ENCODE measurements at regions not wholly inside any gene's neighbourhood (a gene's known extent, or its start where the extent isn't known, plus 50 kb on each side); places are given as distances from the start of the nearest gene placed in this dataset.

DNA sequence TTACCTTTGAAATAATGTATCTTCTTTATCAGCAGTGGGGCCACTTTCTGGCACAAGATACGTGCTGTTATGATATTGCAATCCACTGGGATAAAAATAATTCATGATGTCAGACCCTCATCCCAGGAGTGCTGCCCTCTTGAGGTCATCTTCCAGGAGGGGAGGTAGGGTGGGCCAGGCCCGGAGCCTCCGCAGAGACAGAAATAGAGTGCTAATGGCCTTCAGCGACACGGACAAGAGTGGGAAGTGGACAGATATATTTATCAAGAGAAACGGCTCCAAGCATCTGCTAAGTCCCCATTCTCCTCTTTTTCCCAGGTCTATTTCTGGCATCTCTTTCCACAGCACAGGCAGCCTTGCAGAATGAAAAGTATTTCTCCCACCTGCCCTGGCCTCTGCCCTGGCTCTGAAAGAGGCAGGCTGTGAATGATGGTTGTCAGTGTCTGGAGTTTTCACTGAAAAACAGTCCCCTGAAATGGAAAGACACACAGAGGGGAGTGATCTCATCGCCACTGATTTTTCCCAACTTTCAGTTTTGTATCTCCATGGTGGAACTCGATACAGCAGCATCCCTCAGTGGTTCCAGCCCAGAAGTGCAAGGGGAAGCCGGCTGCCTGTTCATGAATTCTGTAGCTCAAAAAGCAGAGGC lies 251.7 kb upstream of the MYO3A start:
- no peak overlapping the region for H4K8ac ChIP-seq (ENCODE audit: low read depth, low read length)
- no peak overlapping the region for H3K27ac ChIP-seq (ENCODE audit: low read depth, low read length)
- H3K18ac ChIP-seq (ENCODE audit: low read length) = no peak overlapping the region
- no peak overlapping the region for H4K5ac ChIP-seq (ENCODE audit: low read length)
- no peak overlapping the region for H2AK5ac ChIP-seq (ENCODE audit: low read length)
- no peak overlapping the region for H2BK5ac ChIP-seq (ENCODE audit: low read length)
- no peak overlapping the region for H2BK120ac ChIP-seq (ENCODE audit: low read depth, low read length)
- H3K23ac ChIP-seq (ENCODE audit: low read length) = no peak overlapping the region
- no peak overlapping the region for H3K4ac ChIP-seq (ENCODE audit: low read depth, low read length)
- H3K36me3 ChIP-seq (ENCODE audit: control insufficient read depth, insufficient read depth, low read length) = no peaks in the 10 kb centered on the region
- H3K4me1 ChIP-seq (ENCODE audit: control insufficient read depth, low read depth, low read length) = no peaks in the 10 kb centered on the region
- H3K56ac ChIP-seq (ENCODE audit: low read length) = no peak overlapping the region
- peak; percentile 51 for DNase-seq
- H2BK15ac ChIP-seq (replicated peaks; ENCODE audit: low read depth) = no peak overlapping the region
- no peaks in the 10 kb centered on the region for H3K79me2 ChIP-seq (ENCODE audit: control insufficient read depth, insufficient read depth, low read length)
- no peaks in the 10 kb centered on the region for H3K79me1 ChIP-seq (ENCODE audit: low read length)
- no peaks in the 10 kb centered on the region for H3K27me3 ChIP-seq (ENCODE audit: insufficient read depth, low read length, poor library complexity)
- WGBS (ENCODE audit: extremely low coverage, insufficient coverage, low lambda C conversion rate) = no CpG with 5 or more reads among the region's 9 CpGs
- H3K9ac ChIP-seq (ENCODE audit: low read length) = no peak overlapping the region
- H3K4me3 ChIP-seq (ENCODE audit: low read length) = no peak overlapping the region
- H3K4me2 ChIP-seq (ENCODE audit: low read length) = no peak overlapping the region

DNA sequence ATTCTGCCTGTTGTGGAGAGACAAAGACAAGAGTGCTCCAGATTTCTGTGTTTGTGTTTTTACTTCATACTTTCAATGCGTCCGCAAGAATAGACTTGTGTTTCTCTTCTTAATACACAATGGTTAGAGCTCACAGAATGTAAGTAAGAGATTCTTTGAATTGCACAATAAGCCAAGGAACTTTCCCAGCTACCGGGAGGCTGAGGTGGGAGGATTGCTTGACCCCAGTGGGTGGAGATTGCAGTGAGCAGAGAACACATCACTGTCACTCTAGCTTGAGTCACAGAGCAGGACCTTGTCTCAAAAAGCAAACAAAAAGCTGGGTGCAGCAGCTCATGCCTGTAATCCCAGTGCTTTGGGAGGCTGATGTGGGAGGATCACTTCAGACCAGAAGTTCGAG lies 250.7 kb upstream of the MYO3A start:
- no CpG with 5 or more reads among the region's 4 CpGs for WGBS (ENCODE audit: extremely low coverage, insufficient coverage, low lambda C conversion rate)
- H3K18ac ChIP-seq (ENCODE audit: low read length) = no peak overlapping the region
- no peak overlapping the region for H4K8ac ChIP-seq (ENCODE audit: low read depth, low read length)
- H2AK5ac ChIP-seq (ENCODE audit: low read length) = no peak overlapping the region
- no peak overlapping the region for H3K4me2 ChIP-seq (ENCODE audit: low read length)
- H3K27ac ChIP-seq (ENCODE audit: low read depth, low read length) = no peak overlapping the region
- H4K5ac ChIP-seq (ENCODE audit: low read length) = no peak overlapping the region
- H3K27me3 ChIP-seq (ENCODE audit: insufficient read depth, low read length, poor library complexity) = no peaks in the 10 kb centered on the region
- no peak overlapping the region for H2BK15ac ChIP-seq (replicated peaks; ENCODE audit: low read depth)
- H3K9ac ChIP-seq (ENCODE audit: low read length) = no peak overlapping the region
- no peaks in the 10 kb centered on the region for H3K4me1 ChIP-seq (ENCODE audit: control insufficient read depth, low read depth, low read length)
- H3K4ac ChIP-seq (ENCODE audit: low read depth, low read length) = no peak overlapping the region
- no peaks in the 10 kb centered on the region for H3K79me2 ChIP-seq (ENCODE audit: control insufficient read depth, insufficient read depth, low read length)
- no peak overlapping the region for H3K23ac ChIP-seq (ENCODE audit: low read length)
- no peak overlapping the region for H3K56ac ChIP-seq (ENCODE audit: low read length)
- no peak overlapping the region for H2BK5ac ChIP-seq (ENCODE audit: low read length)
- H3K36me3 ChIP-seq (ENCODE audit: control insufficient read depth, insufficient read depth, low read length) = no peaks in the 10 kb centered on the region
- no peak overlapping the region for H3K4me3 ChIP-seq (ENCODE audit: low read length)
- no peak for DNase-seq
- H3K79me1 ChIP-seq (ENCODE audit: low read length) = no peaks in the 10 kb centered on the region
- no peak overlapping the region for H2BK120ac ChIP-seq (ENCODE audit: low read depth, low read length)

DNA sequence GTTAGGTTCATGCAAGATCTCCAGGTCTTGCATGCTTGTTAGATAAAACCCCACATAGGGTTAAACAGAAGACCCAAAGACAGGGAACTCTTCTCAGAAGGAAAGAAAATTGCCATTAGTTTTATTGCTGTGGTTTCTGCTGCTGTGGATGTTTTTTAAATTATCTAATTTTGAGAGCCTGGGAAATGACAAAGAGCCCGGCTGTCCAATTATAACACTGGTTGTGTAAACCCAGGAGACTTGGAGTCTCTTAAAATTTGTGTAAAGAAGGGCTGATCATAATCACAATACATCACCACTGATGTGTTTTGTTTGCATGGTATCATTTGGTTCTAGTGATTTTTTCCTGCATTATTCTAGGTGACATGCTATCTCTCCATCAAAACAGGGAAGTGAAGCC lies 246.5 kb upstream of the MYO3A start:
- no peak overlapping the region for H3K4me2 ChIP-seq (ENCODE audit: low read length)

DNA sequence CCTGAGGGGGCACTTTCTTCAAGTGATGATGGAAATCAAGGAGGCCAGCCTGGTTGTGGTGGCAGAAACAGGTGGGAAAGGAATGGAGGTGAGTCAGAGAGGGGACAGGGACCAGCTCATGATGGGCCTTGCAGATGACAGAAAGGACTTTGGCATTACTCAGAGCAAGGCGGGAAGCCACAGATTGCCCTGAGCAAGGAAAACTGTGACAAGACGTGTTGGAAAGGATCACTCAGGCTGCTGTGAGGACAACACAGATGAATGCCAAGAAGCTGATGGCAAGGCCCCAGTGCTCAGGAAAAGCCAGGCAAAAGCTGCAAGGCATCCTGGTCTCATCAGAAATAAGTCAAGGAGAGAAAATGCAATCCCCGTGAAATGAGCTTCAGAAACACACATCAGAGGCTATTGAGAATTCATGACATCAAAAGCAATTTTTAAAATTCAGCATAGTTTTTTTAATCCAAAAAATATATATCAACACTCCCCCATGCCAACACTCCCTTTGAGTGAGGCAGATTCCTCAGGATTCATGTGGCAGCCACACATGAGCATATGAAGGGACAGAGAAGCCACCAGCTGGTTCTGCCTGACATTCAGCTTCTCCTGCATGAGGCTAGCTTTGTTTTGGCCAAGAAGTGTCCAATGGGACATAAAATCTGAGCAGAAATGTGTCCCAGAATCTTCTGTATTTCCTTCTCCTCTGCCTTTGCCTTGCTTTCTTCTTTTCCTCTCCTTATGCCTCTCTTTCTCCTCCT lies 244.5 kb upstream of the MYO3A start:
- no peaks in the 10 kb centered on the region for H3K36me3 ChIP-seq (ENCODE audit: control insufficient read depth, insufficient read depth, low read length)
- no peaks in the 10 kb centered on the region for H3K79me2 ChIP-seq (ENCODE audit: control insufficient read depth, insufficient read depth, low read length)
- no peak overlapping the region for H2BK120ac ChIP-seq (ENCODE audit: low read depth, low read length)
- no peak overlapping the region for H4K5ac ChIP-seq (ENCODE audit: low read length)
- H3K79me1 ChIP-seq (ENCODE audit: low read length) = no peaks in the 10 kb centered on the region
- no peak overlapping the region for H3K56ac ChIP-seq (ENCODE audit: low read length)
- no peaks in the 10 kb centered on the region for H3K27me3 ChIP-seq (ENCODE audit: insufficient read depth, low read length, poor library complexity)
- no peak overlapping the region for H3K18ac ChIP-seq (ENCODE audit: low read length)
- no peak overlapping the region for H3K23ac ChIP-seq (ENCODE audit: low read length)
- no CpG with 5 or more reads among the region's 3 CpGs for WGBS (ENCODE audit: extremely low coverage, insufficient coverage, low lambda C conversion rate)
- no peaks in the 10 kb centered on the region for H3K4me1 ChIP-seq (ENCODE audit: control insufficient read depth, low read depth, low read length)
- no peak overlapping the region for H2BK5ac ChIP-seq (ENCODE audit: low read length)
- no peak overlapping the region for H2BK15ac ChIP-seq (replicated peaks; ENCODE audit: low read depth)
- no peak overlapping the region for H3K4me2 ChIP-seq (ENCODE audit: low read length)
- no peak overlapping the region for H3K9ac ChIP-seq (ENCODE audit: low read length)
- DNase-seq = peak; percentile 45
- H3K4me3 ChIP-seq (ENCODE audit: low read length) = no peak overlapping the region
- H3K4ac ChIP-seq (ENCODE audit: low read depth, low read length) = no peak overlapping the region
- no peak overlapping the region for H3K27ac ChIP-seq (ENCODE audit: low read depth, low read length)
- no peak overlapping the region for H4K8ac ChIP-seq (ENCODE audit: low read depth, low read length)
- no peak overlapping the region for H2AK5ac ChIP-seq (ENCODE audit: low read length)

More for the DNA sequence above, 246.5 kb upstream of the MYO3A start:
- H3K27ac ChIP-seq (ENCODE audit: low read depth, low read length) = no peak overlapping the region
- H3K56ac ChIP-seq (ENCODE audit: low read length) = no peak overlapping the region
- H2BK120ac ChIP-seq (ENCODE audit: low read depth, low read length) = no peak overlapping the region
- no peak for DNase-seq
- no peaks in the 10 kb centered on the region for H3K36me3 ChIP-seq (ENCODE audit: control insufficient read depth, insufficient read depth, low read length)
- H3K9ac ChIP-seq (ENCODE audit: low read length) = no peak overlapping the region
- H2BK5ac ChIP-seq (ENCODE audit: low read length) = no peak overlapping the region
- no peak overlapping the region for H4K5ac ChIP-seq (ENCODE audit: low read length)
- H2BK15ac ChIP-seq (replicated peaks; ENCODE audit: low read depth) = no peak overlapping the region
- no CpG with 5 or more reads among the region's 1 CpG for WGBS (ENCODE audit: extremely low coverage, insufficient coverage, low lambda C conversion rate)
- no peaks in the 10 kb centered on the region for H3K79me2 ChIP-seq (ENCODE audit: control insufficient read depth, insufficient read depth, low read length)
- H3K79me1 ChIP-seq (ENCODE audit: low read length) = no peaks in the 10 kb centered on the region
- no peak overlapping the region for H2AK5ac ChIP-seq (ENCODE audit: low read length)
- H4K8ac ChIP-seq (ENCODE audit: low read depth, low read length) = no peak overlapping the region
- H3K23ac ChIP-seq (ENCODE audit: low read length) = no peak overlapping the region
- no peaks in the 10 kb centered on the region for H3K4me1 ChIP-seq (ENCODE audit: control insufficient read depth, low read depth, low read length)
- H3K4ac ChIP-seq (ENCODE audit: low read depth, low read length) = no peak overlapping the region
- no peak overlapping the region for H3K4me3 ChIP-seq (ENCODE audit: low read length)
- H3K27me3 ChIP-seq (ENCODE audit: insufficient read depth, low read length, poor library complexity) = no peaks in the 10 kb centered on the region
- no peak overlapping the region for H3K18ac ChIP-seq (ENCODE audit: low read length)

- no peaks in the 10 kb centered on the region for H3K36me3 ChIP-seq (ENCODE audit: control insufficient read depth, insufficient read depth, low read length)
- no peak overlapping the region for H2BK5ac ChIP-seq (ENCODE audit: low read length)
- no peak overlapping the region for H3K56ac ChIP-seq (ENCODE audit: low read length)
- H3K4me2 ChIP-seq (ENCODE audit: low read length) = no peak overlapping the region
- H2BK120ac ChIP-seq (ENCODE audit: low read depth, low read length) = no peak overlapping the region
- H3K27ac ChIP-seq (ENCODE audit: low read depth, low read length) = no peak overlapping the region
- no peaks in the 10 kb centered on the region for H3K79me1 ChIP-seq (ENCODE audit: low read length)
- H3K9ac ChIP-seq (ENCODE audit: low read length) = no peak overlapping the region
- no peaks in the 10 kb centered on the region for H3K27me3 ChIP-seq (ENCODE audit: insufficient read depth, low read length, poor library complexity)
- H3K4ac ChIP-seq (ENCODE audit: low read depth, low read length) = no peak overlapping the region
- H4K8ac ChIP-seq (ENCODE audit: low read depth, low read length) = no peak overlapping the region
- DNase-seq = no peak
- no peak overlapping the region for H2BK15ac ChIP-seq (replicated peaks; ENCODE audit: low read depth)
- no peak overlapping the region for H3K18ac ChIP-seq (ENCODE audit: low read length)
- no peak overlapping the region for H4K5ac ChIP-seq (ENCODE audit: low read length)
- WGBS (ENCODE audit: extremely low coverage, insufficient coverage, low lambda C conversion rate) = no CpG with 5 or more reads among the region's 2 CpGs
- H3K4me3 ChIP-seq (ENCODE audit: low read length) = no peak overlapping the region
- H2AK5ac ChIP-seq (ENCODE audit: low read length) = no peak overlapping the region
- H3K79me2 ChIP-seq (ENCODE audit: control insufficient read depth, insufficient read depth, low read length) = no peaks in the 10 kb centered on the region
- no peak overlapping the region for H3K23ac ChIP-seq (ENCODE audit: low read length)
- no peaks in the 10 kb centered on the region for H3K4me1 ChIP-seq (ENCODE audit: control insufficient read depth, low read depth, low read length)
Observed at GRCh38 chr10:25692761-25693160, 241.3 kb upstream of the MYO3A start.
